ENCODE measurements at regions not wholly inside any gene's neighbourhood (a gene's known extent, or its start where the extent isn't known, plus 50 kb on each side); places are given as distances from the start of the nearest gene placed in this dataset.

DNA sequence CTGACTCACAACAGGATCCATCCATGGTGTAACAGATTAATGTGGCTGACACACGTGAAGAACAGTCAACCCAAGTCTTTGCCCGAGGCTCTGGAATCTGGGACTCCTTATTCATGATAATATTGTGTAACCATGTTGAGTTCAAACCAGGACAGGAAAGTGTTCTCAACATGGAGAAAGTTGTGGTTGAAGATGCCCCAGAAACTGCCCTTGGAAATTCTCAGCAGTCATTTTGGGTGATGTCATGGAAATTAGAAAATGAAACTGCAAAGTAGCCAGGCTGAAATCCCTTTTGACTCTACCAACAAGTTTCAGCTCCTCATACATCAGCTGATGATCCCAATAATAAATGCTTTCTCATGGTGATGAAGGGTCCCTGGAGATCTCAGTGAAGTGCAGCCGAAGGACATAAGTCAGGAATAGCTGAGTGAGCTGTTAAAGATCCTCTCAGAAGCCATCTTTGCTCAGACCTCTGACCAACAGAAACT is 307.7 kb downstream of the TNS1 start:
- Histone ChIP-seq H3K27me3 (ENCODE audit: low read length) (no peaks in the 10 kb centered on the region), H4K20me1 (ENCODE audit: low read depth, low read length) (no peaks in the 10 kb centered on the region), H3K9me3 (ENCODE audit: insufficient read depth, low read length) (no peaks in the 10 kb centered on the region), H2AFZ (ENCODE audit: low read depth, low read length, severe bottlenecking) (no peak overlapping the region), H3K4me2 (ENCODE audit: low read depth, low read length, poor library complexity, severe bottlenecking) (no peak overlapping the region), H3K79me2 (ENCODE audit: insufficient read depth, low read length) (no peaks in the 10 kb centered on the region), H3K4me3 (ENCODE audit: insufficient read depth, low read length, poor library complexity, severe bottlenecking) (no peak overlapping the region), H3K27ac (ENCODE audit: low read depth, low read length) (no peak overlapping the region), H3K9ac (ENCODE audit: low read length) (no peak overlapping the region), H3K36me3 (ENCODE audit: low read length) (no peaks in the 10 kb centered on the region), H3F3A (ENCODE audit: insufficient read depth) (no peaks in the 10 kb centered on the region), H3K9me2 (replicated peaks; ENCODE audit: insufficient read depth, low read length) (no peaks in the 10 kb centered on the region)
- TF ChIP-seq, protein P1, sequence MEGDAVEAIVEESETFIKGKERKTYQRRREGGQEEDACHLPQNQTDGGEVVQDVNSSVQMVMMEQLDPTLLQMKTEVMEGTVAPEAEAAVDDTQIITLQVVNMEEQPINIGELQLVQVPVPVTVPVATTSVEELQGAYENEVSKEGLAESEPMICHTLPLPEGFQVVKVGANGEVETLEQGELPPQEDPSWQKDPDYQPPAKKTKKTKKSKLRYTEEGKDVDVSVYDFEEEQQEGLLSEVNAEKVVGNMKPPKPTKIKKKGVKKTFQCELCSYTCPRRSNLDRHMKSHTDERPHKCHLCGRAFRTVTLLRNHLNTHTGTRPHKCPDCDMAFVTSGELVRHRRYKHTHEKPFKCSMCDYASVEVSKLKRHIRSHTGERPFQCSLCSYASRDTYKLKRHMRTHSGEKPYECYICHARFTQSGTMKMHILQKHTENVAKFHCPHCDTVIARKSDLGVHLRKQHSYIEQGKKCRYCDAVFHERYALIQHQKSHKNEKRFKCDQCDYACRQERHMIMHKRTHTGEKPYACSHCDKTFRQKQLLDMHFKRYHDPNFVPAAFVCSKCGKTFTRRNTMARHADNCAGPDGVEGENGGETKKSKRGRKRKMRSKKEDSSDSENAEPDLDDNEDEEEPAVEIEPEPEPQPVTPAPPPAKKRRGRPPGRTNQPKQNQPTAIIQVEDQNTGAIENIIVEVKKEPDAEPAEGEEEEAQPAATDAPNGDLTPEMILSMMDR (IDR thresholded peaks at IDR 0.05; ENCODE audit: insufficient read depth, low read length, poor library complexity, severe bottlenecking): no peak
- no peak for TF ChIP-seq EZH2phosphoT487 (conservative IDR thresholded peaks at IDR 0.05; ENCODE audit: low read length)

DNA sequence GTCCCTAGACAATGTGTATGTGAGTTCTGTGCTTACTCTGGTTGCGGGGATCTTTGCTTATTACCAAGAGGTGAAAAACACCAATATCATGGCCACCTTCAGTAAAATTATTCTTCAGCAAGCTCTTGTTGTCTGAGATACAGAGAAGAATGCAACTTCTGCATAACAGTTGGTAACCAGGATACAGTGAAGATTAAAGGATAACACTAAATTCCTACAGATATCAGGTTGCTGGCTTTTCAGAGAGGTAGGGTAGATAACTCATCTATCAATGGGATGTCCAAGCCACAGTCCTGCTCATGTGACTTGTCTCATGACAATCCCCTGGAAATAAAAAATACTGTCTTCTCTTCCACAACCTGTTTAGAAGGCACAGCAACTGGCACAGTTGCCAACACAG is 308.5 kb downstream of the TNS1 start:
- Histone ChIP-seq H3K9me3 (ENCODE audit: insufficient read depth, low read length) (no peaks in the 10 kb centered on the region), H3K27ac (ENCODE audit: low read depth, low read length) (no peak overlapping the region), H3K9ac (ENCODE audit: low read length) (no peak overlapping the region), H3F3A (ENCODE audit: insufficient read depth) (no peaks in the 10 kb centered on the region), H3K9me2 (replicated peaks; ENCODE audit: insufficient read depth, low read length) (no peaks in the 10 kb centered on the region), H4K20me1 (ENCODE audit: low read depth, low read length) (no peaks in the 10 kb centered on the region), H3K36me3 (ENCODE audit: low read length) (no peaks in the 10 kb centered on the region), H3K79me2 (ENCODE audit: insufficient read depth, low read length) (no peaks in the 10 kb centered on the region), H3K4me2 (ENCODE audit: low read depth, low read length, poor library complexity, severe bottlenecking) (no peak overlapping the region), H2AFZ (ENCODE audit: low read depth, low read length, severe bottlenecking) (no peak overlapping the region), H3K4me3 (ENCODE audit: insufficient read depth, low read length, poor library complexity, severe bottlenecking) (no peak overlapping the region), H3K27me3 (ENCODE audit: low read length) (no peaks in the 10 kb centered on the region)
- no peak for TF ChIP-seq EZH2phosphoT487 (conservative IDR thresholded peaks at IDR 0.05; ENCODE audit: low read length)
- TF ChIP-seq, protein P1 (IDR thresholded peaks at IDR 0.05; ENCODE audit: insufficient read depth, low read length, poor library complexity, severe bottlenecking): no peak

DNA sequence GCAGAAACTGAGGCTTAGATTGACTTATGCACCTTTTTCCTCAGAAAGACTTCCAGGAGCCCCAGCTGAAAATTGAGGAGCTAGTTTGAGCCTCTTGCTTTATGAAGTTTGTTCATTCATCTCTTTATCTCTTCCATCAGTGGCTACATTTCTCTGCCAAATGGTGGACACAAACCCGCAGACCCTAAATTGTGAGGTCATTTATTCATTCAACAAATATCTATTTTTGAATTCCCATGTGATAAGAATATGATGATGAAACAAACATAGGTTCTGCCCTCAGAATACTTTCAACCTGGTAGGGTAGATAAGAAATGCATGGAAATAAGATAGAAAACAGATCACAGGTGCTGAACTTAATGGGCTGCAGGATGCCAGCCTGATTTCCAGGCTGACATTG is 309.4 kb downstream of the TNS1 start:
- Histone ChIP-seq H3F3A (ENCODE audit: insufficient read depth) (no peaks in the 10 kb centered on the region), H3K36me3 (ENCODE audit: low read length) (no peaks in the 10 kb centered on the region), H3K4me2 (ENCODE audit: low read depth, low read length, poor library complexity, severe bottlenecking) (no peak overlapping the region), H3K79me2 (ENCODE audit: insufficient read depth, low read length) (no peaks in the 10 kb centered on the region), H3K9me3 (ENCODE audit: insufficient read depth, low read length) (no peaks in the 10 kb centered on the region), H3K9me2 (replicated peaks; ENCODE audit: insufficient read depth, low read length) (no peaks in the 10 kb centered on the region), H3K27me3 (ENCODE audit: low read length) (no peaks in the 10 kb centered on the region), H4K20me1 (ENCODE audit: low read depth, low read length) (no peaks in the 10 kb centered on the region), H3K9ac (ENCODE audit: low read length) (no peak overlapping the region), H3K27ac (ENCODE audit: low read depth, low read length) (no peak overlapping the region), H3K4me3 (ENCODE audit: insufficient read depth, low read length, poor library complexity, severe bottlenecking) (no peak overlapping the region), H2AFZ (ENCODE audit: low read depth, low read length, severe bottlenecking) (no peak overlapping the region)
- TF ChIP-seq, protein P1 (IDR thresholded peaks at IDR 0.05; ENCODE audit: insufficient read depth, low read length, poor library complexity, severe bottlenecking): no peak
- no peak for TF ChIP-seq EZH2phosphoT487 (conservative IDR thresholded peaks at IDR 0.05; ENCODE audit: low read length)

Data from SU-DHL-6 (cell line).